ENCODE measurements at regions not wholly inside any gene's neighbourhood (a gene's known extent, or its start where the extent isn't known, plus 50 kb on each side); places are given as distances from the start of the nearest gene placed in this dataset.

DNA sequence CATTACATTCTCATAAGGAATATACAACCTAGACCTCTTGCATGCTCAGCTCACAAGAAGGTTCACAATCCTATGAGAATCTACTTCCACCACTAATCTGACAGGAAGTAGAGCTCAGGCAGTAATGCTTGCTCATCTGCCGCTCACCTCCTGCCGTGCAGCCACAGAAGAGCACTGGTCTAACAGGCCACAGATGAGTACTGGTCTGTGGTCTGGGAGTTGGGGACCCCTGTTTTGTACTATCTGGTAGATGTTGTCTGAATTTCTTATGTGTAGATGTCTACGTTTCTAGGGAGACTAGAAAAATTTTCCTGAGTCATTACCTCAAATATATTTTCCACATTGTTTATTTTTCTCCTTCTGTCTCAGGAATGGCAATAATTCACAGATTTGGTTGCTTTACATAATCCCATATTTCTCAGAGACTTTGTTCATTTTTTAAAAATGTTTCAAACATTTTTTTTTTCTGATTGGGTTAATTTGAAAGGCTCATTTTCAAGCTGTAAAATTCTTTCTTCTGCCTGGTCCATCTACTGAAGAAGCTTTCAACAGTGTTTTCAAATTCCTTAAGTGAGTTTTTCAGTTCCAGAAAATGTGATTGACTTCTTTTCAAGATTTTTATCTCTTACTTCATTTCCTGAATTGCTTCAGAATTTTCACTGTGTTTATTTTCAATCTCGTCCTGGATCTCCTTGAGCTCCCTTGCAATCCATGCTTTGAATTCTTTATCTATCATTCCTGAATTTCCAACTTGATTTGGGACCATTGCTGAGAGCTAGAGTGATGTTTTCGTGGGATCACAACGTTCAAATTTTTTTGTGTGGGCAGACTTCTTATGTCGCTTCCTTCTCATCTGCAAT, 1322.2 kb downstream of the PCDH9 start:
- no peaks in the 10 kb centered on the region for H3K27me3 ChIP-seq (ENCODE audit: insufficient read depth, insufficient read length)
- no peak overlapping the region for H3K9ac ChIP-seq (ENCODE audit: insufficient read length, low read depth)
- no peak for DNase-seq (ENCODE audit: low read depth, low spot score)
- TF ChIP-seq ZNF274 (IDR thresholded peaks at IDR 0.05; ENCODE audit: low read depth, low read length) = no peak
- H3K36me3 ChIP-seq (ENCODE audit: insufficient read depth, insufficient read length, low read length) = no peaks in the 10 kb centered on the region
- no peaks in the 10 kb centered on the region for H3K4me1 ChIP-seq (ENCODE audit: insufficient read depth, insufficient read length)
- H3K4me3 ChIP-seq (ENCODE audit: insufficient read length, low read depth) = no peak overlapping the region
- H3K9me3 ChIP-seq (ENCODE audit: insufficient read depth, low read length) = no peaks in the 10 kb centered on the region

DNA sequence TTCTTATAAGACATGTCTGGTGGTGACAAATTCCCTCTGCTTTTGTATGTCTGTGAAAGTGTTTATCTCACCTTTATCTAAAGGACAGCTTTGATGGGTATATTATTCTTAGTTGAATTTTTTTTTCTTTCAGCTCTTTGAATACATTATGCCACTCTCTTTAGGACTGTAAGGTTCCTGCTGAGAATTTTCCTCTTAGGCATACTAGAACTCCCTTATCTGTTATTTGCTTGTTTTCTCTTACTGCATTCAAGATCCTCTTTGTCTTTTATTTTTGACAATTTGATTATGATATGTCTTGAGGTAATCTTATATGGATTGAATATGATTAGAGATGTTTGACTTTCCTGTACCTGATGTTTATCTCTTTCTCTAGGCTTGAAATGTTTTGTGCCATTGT, 1328.4 kb downstream of the PCDH9 start:
- Histone ChIP-seq H3K4me1 (ENCODE audit: insufficient read depth, insufficient read length) (no peaks in the 10 kb centered on the region), H3K27me3 (ENCODE audit: insufficient read depth, insufficient read length) (no peaks in the 10 kb centered on the region), H3K4me3 (ENCODE audit: insufficient read length, low read depth) (no peak overlapping the region), H3K9me3 (ENCODE audit: insufficient read depth, low read length) (no peaks in the 10 kb centered on the region), H3K9ac (ENCODE audit: insufficient read length, low read depth) (no peak overlapping the region), H3K36me3 (ENCODE audit: insufficient read depth, insufficient read length, low read length) (no peaks in the 10 kb centered on the region)
- TF ChIP-seq SUZ12 (IDR thresholded peaks at IDR 0.05; ENCODE audit: extremely low read depth, insufficient read depth, insufficient read length) (no peak), YY1 (IDR thresholded peaks at IDR 0.05; ENCODE audit: insufficient read depth, insufficient read length) (no peak), ZNF274 (IDR thresholded peaks at IDR 0.05; ENCODE audit: low read depth, low read length) (no peak)
- no peak for DNase-seq (ENCODE audit: low read depth, low spot score)

DNA sequence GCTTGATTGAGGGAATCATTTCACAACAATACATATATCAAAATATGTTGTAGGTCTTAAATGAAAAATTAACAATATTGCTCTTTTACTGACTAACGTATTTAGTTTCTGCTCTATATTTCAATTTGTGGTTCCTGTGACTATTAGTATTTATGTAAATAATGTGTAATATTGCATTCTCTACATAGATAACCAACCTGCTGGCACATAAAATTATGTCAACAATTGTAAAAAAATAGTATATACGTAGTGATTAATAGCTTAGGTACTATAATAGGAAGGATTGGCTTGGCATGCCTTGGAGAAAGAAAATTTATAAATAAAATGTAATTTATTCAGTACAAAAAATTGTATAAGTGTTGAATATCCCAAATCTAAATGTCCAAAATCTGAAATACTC, 1336.1 kb downstream of the PCDH9 start:
- no peak overlapping the region for H3K4me3 ChIP-seq (ENCODE audit: insufficient read length, low read depth)

DNA sequence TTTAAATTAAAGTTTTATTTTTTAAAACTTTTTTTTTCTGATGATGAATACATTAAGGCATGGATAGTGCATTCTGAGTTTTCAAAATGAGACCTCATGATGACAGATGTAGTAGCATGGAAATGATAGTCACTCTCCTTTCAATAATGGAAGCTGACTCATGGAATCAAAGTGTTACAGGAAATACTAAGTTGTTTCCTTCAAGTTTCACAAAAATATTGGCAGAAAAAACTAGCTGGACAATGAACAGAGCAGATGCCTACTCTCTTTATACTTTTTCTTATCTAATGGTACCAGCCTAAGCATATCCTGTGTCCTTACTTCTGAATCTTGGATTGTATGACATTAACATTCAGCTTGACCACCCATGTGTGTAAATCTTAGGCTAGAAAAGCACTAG, 1337.3 kb downstream of the PCDH9 start:
- no peak for TF ChIP-seq SUZ12 (IDR thresholded peaks at IDR 0.05; ENCODE audit: extremely low read depth, insufficient read depth, insufficient read length)
- TF ChIP-seq ZNF274 (IDR thresholded peaks at IDR 0.05; ENCODE audit: low read depth, low read length) = no peak
- TF ChIP-seq YY1 (IDR thresholded peaks at IDR 0.05; ENCODE audit: insufficient read depth, insufficient read length) = no peak
- Histone ChIP-seq H3K4me1 (ENCODE audit: insufficient read depth, insufficient read length) (no peaks in the 10 kb centered on the region), H3K27me3 (ENCODE audit: insufficient read depth, insufficient read length) (no peaks in the 10 kb centered on the region), H3K36me3 (ENCODE audit: insufficient read depth, insufficient read length, low read length) (no peaks in the 10 kb centered on the region), H3K9ac (ENCODE audit: insufficient read length, low read depth) (no peak overlapping the region), H3K4me3 (ENCODE audit: insufficient read length, low read depth) (no peak overlapping the region), H3K9me3 (ENCODE audit: insufficient read depth, low read length) (no peaks in the 10 kb centered on the region)
- no peak for DNase-seq (ENCODE audit: low read depth, low spot score)

More for the DNA sequence above, 1336.1 kb downstream of the PCDH9 start:
- Histone ChIP-seq H3K9ac (ENCODE audit: insufficient read length, low read depth) (no peak overlapping the region), H3K27me3 (ENCODE audit: insufficient read depth, insufficient read length) (no peaks in the 10 kb centered on the region), H3K36me3 (ENCODE audit: insufficient read depth, insufficient read length, low read length) (no peaks in the 10 kb centered on the region), H3K4me1 (ENCODE audit: insufficient read depth, insufficient read length) (no peaks in the 10 kb centered on the region), H3K9me3 (ENCODE audit: insufficient read depth, low read length) (no peaks in the 10 kb centered on the region)
- TF ChIP-seq YY1 (IDR thresholded peaks at IDR 0.05; ENCODE audit: insufficient read depth, insufficient read length) (no peak), SUZ12 (IDR thresholded peaks at IDR 0.05; ENCODE audit: extremely low read depth, insufficient read depth, insufficient read length) (no peak), ZNF274 (IDR thresholded peaks at IDR 0.05; ENCODE audit: low read depth, low read length) (no peak)
- DNase-seq (ENCODE audit: low read depth, low spot score) = no peak

DNA sequence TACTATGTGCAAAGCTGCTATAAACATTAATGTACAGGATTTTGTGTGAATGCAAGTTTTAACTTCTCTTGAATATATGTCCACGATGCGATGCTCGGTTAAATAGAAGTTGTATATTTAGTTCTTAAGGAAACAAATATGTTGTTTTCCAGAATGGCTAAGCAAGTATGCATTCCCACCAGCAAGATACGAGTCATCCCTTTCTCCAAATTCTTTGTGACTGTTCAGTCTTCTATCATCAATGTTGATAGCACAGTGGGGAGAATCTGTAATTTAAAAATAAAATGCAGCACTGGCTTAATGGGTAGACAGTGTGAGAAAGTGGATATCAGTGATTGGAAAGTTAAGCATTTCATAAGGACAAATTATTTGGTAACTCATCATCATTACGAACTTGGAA, 1340.8 kb downstream of the PCDH9 start:
- H3K9me3 ChIP-seq (ENCODE audit: insufficient read depth, low read length) = no peaks in the 10 kb centered on the region
- no peaks in the 10 kb centered on the region for H3K4me1 ChIP-seq (ENCODE audit: insufficient read depth, insufficient read length)
- no peak overlapping the region for H3K4me3 ChIP-seq (ENCODE audit: insufficient read length, low read depth)
- no peak overlapping the region for H3K9ac ChIP-seq (ENCODE audit: insufficient read length, low read depth)
- TF ChIP-seq YY1 (IDR thresholded peaks at IDR 0.05; ENCODE audit: insufficient read depth, insufficient read length) (no peak), ZNF274 (IDR thresholded peaks at IDR 0.05; ENCODE audit: low read depth, low read length) (no peak), SUZ12 (IDR thresholded peaks at IDR 0.05; ENCODE audit: extremely low read depth, insufficient read depth, insufficient read length) (no peak)
- DNase-seq (ENCODE audit: low read depth, low spot score) = no peak
- no peaks in the 10 kb centered on the region for H3K36me3 ChIP-seq (ENCODE audit: insufficient read depth, insufficient read length, low read length)
- no peaks in the 10 kb centered on the region for H3K27me3 ChIP-seq (ENCODE audit: insufficient read depth, insufficient read length)

DNA sequence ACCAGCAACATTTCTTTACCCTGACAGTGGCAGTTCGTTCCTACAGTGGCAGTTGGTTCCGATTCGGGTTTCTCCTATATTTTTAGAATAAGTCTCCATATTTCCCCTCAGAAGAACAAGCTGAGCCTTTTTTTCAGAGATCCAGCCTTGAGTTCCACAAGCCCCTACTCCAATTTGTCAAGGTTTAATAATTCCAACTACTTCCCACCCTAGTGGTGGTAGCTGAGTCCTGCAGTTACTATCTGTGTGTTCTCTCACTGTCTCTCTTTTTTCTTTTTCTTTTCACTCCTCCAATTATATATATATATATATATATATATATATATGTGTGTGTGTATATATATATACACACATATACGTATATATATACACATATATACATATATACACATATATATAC, 1347.3 kb downstream of the PCDH9 start:
- TF ChIP-seq SUZ12 (IDR thresholded peaks at IDR 0.05; ENCODE audit: extremely low read depth, insufficient read depth, insufficient read length) (no peak), YY1 (IDR thresholded peaks at IDR 0.05; ENCODE audit: insufficient read depth, insufficient read length) (no peak), ZNF274 (IDR thresholded peaks at IDR 0.05; ENCODE audit: low read depth, low read length) (no peak)
- DNase-seq (ENCODE audit: low read depth, low spot score) = no peak
- H3K9me3 ChIP-seq (ENCODE audit: insufficient read depth, low read length) = no peaks in the 10 kb centered on the region
- H3K36me3 ChIP-seq (ENCODE audit: insufficient read depth, insufficient read length, low read length) = no peaks in the 10 kb centered on the region
- no peaks in the 10 kb centered on the region for H3K27me3 ChIP-seq (ENCODE audit: insufficient read depth, insufficient read length)
- no peak overlapping the region for H3K9ac ChIP-seq (ENCODE audit: insufficient read length, low read depth)
- no peaks in the 10 kb centered on the region for H3K4me1 ChIP-seq (ENCODE audit: insufficient read depth, insufficient read length)
- no peak overlapping the region for H3K4me3 ChIP-seq (ENCODE audit: insufficient read length, low read depth)

DNA sequence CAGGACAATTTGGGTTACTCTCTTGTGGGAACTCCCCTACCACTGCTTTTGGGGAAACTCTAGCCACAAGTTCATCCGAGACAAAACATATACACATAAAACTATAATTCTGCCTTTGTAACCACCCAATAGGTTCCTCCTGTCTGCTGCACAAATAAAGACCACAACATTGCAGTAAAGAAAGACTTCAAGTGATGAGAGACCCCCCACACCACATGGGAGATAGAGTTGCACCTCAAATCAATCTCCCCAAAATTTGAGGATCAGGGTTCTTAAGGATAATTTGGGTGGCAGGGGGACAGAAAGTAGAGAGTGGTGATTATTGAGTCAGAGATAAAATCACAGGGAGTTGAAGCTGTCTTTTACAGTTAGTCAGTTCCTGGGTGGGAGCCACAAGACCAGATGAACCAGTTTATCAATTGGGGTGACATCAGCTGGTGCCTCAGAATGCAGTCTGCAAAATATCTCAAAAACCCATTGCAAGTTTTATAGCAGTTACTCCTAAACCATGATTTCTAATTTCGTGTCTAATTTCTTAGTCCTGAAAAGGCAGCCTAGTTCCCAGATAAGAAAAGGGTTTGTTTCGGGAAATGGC, 1348.5 kb downstream of the PCDH9 start:
- Histone ChIP-seq H3K9me3 (ENCODE audit: insufficient read depth, low read length) (no peaks in the 10 kb centered on the region), H3K4me3 (ENCODE audit: insufficient read length, low read depth) (no peak overlapping the region), H3K36me3 (ENCODE audit: insufficient read depth, insufficient read length, low read length) (no peaks in the 10 kb centered on the region), H3K9ac (ENCODE audit: insufficient read length, low read depth) (no peak overlapping the region), H3K4me1 (ENCODE audit: insufficient read depth, insufficient read length) (no peaks in the 10 kb centered on the region), H3K27me3 (ENCODE audit: insufficient read depth, insufficient read length) (no peaks in the 10 kb centered on the region)
- DNase-seq (ENCODE audit: low read depth, low spot score) = no peak
- no peak for TF ChIP-seq YY1 (IDR thresholded peaks at IDR 0.05; ENCODE audit: insufficient read depth, insufficient read length)
- no peak for TF ChIP-seq ZNF274 (IDR thresholded peaks at IDR 0.05; ENCODE audit: low read depth, low read length)
- TF ChIP-seq SUZ12 (IDR thresholded peaks at IDR 0.05; ENCODE audit: extremely low read depth, insufficient read depth, insufficient read length) = no peak
